DOHH2 (cell line): ENCODE measurements at regions not wholly inside any gene's neighbourhood (a gene's known extent, or its start where the extent isn't known, plus 50 kb on each side); places are given as distances from the start of the nearest gene placed in this dataset.

ENCODE experiments used
- H3F3A ChIP-seq: fragments of 200-600 bp; sonication (generic), shearing (Covaris generic); 2 replicates; pipeline ENCODE4 v1.6.0; 2016; ENCODE audit warnings: antibody characterized with exemption, mild to moderate bottlenecking; ENCODE audit not compliant: control insufficient read depth, insufficient read depth
- H3K27ac ChIP-seq: fragments of 200-600 bp; sonication (generic); 2 replicates; pipeline ENCODE4 v1.5.1; 2014; ENCODE audit warnings: low read depth, mild to moderate bottlenecking, low read length, moderate library complexity
- H3K27me3 ChIP-seq: fragments of 200-600 bp; sonication (generic); 2 replicates; pipeline ENCODE4 v1.6.1; 2014; ENCODE audit warnings: mild to moderate bottlenecking, low read length, mixed read lengths; ENCODE audit not compliant: control insufficient read depth
- H3K36me3 ChIP-seq: fragments of 200-600 bp; sonication (generic); 2 replicates; pipeline ENCODE4 v1.6.1; 2014; ENCODE audit warnings: mild to moderate bottlenecking, low read length, moderate library complexity, mixed read lengths; ENCODE audit not compliant: control insufficient read depth
- H3K4me1 ChIP-seq: fragments of 200-600 bp; sonication (generic); 2 replicates; pipeline ENCODE4 v1.6.1; 2014; ENCODE audit warnings: mild to moderate bottlenecking, low read length, mixed read lengths; ENCODE audit not compliant: control insufficient read depth
- H3K4me2 ChIP-seq: fragments of 200-600 bp; sonication (generic); 2 replicates; pipeline ENCODE4 v1.6.0; 2014; ENCODE audit warnings: mild to moderate bottlenecking, low read length, moderate library complexity
- H3K4me3 ChIP-seq: fragments of 200-600 bp; sonication (generic); 2 replicates; pipeline ENCODE4 v1.5.1; 2014; ENCODE audit warnings: mild to moderate bottlenecking, low read length, mixed read lengths
- H3K79me2 ChIP-seq: fragments of 200-600 bp; sonication (generic); 2 replicates; pipeline ENCODE4 v1.6.1; 2014; ENCODE audit warnings: mild to moderate bottlenecking, low read length, mixed read lengths; ENCODE audit not compliant: control insufficient read depth
- H3K9me2 ChIP-seq: fragments of 200-600 bp; sonication (generic); replicated peaks from 2 replicates; pipeline ENCODE4 v1.6.1; 2014; ENCODE audit warnings: mild to moderate bottlenecking, low read length, mixed read lengths; ENCODE audit not compliant: control insufficient read depth
- H3K9me3 ChIP-seq: fragments of 200-600 bp; sonication (generic); 2 replicates; pipeline ENCODE4 v1.6.1; 2014; ENCODE audit warnings: antibody characterized with exemption, low read length, mixed read lengths; ENCODE audit not compliant: control insufficient read depth, insufficient read depth
- H4K20me1 ChIP-seq: fragments of 200-600 bp; sonication (generic); 2 replicates; pipeline ENCODE4 v1.6.0; 2014; ENCODE audit warnings: low read depth, mild to moderate bottlenecking, antibody characterized with exemption, low read length, moderate library complexity; ENCODE audit not compliant: control insufficient read depth, insufficient read depth
- CTCF ChIP-seq: fragments of 200-600 bp; sonication (generic); IDR thresholded peaks from one replicate; pipeline ENCODE4 v1.5.1; 2014; ENCODE audit warnings: antibody characterized with exemption, mild to moderate bottlenecking, low read depth, low read length; ENCODE audit not compliant: poor library complexity, severe bottlenecking
- EZH2phosphoT487 ChIP-seq: fragments of 200-600 bp; sonication (generic); IDR thresholded peaks from 2 replicates; pipeline ENCODE4 v1.6.1; 2017; ENCODE audit warnings: borderline replicate concordance, mild to moderate bottlenecking, antibody characterized with exemption, low read length, moderate library complexity, mixed read lengths

- Histone ChIP-seq H3K4me3 (no peak overlapping the region), H3K36me3 (no peaks in the 10 kb centered on the region), H3K27ac (no peak overlapping the region), H3F3A (no peaks in the 10 kb centered on the region), H3K27me3 (no peaks in the 10 kb centered on the region), H3K79me2 (no peaks in the 10 kb centered on the region), H3K4me2 (no peak overlapping the region), H3K9me2 (no peaks in the 10 kb centered on the region), H3K4me1 (no peaks in the 10 kb centered on the region), H4K20me1 (no peaks in the 10 kb centered on the region), H3K9me3 (no peaks in the 10 kb centered on the region)
- no peak for TF ChIP-seq CTCF
- no peak for TF ChIP-seq EZH2phosphoT487
Measured at GRCh38 chr16:51698647-51699046, 547.6 kb upstream of the SALL1 start.

GRCh38 chr16:51697454-51697853, 546.4 kb upstream of the SALL1 start:
- Histone ChIP-seq H4K20me1 (no peaks in the 10 kb centered on the region), H3K79me2 (no peaks in the 10 kb centered on the region), H3K9me2 (no peaks in the 10 kb centered on the region), H3K9me3 (no peaks in the 10 kb centered on the region), H3K27ac (no peak overlapping the region), H3K27me3 (no peaks in the 10 kb centered on the region), H3F3A (no peaks in the 10 kb centered on the region), H3K4me2 (no peak overlapping the region), H3K36me3 (no peaks in the 10 kb centered on the region), H3K4me1 (no peaks in the 10 kb centered on the region), H3K4me3 (no peak overlapping the region)
- TF ChIP-seq CTCF, result no peak
- no peak for TF ChIP-seq EZH2phosphoT487

GRCh38 chr16:51696376-51696775, 545.3 kb upstream of the SALL1 start:
- Histone ChIP-seq H3F3A (no peaks in the 10 kb centered on the region), H3K4me2 (no peak overlapping the region), H4K20me1 (no peaks in the 10 kb centered on the region), H3K4me3 (no peak overlapping the region), H3K9me2 (no peaks in the 10 kb centered on the region), H3K36me3 (no peaks in the 10 kb centered on the region), H3K4me1 (no peaks in the 10 kb centered on the region), H3K9me3 (no peaks in the 10 kb centered on the region), H3K79me2 (no peaks in the 10 kb centered on the region), H3K27ac (no peak overlapping the region), H3K27me3 (no peaks in the 10 kb centered on the region)
- TF ChIP-seq EZH2phosphoT487 (no peak), CTCF (no peak)

- Histone ChIP-seq H3K4me1 (no peaks in the 10 kb centered on the region), H3F3A (no peaks in the 10 kb centered on the region)
Measured at GRCh38 chr16:51691109-51691508, 540.0 kb upstream of the SALL1 start.

More at GRCh38 chr16:51691109-51691508, 540.0 kb upstream of the SALL1 start:
- Histone ChIP-seq H4K20me1 (no peaks in the 10 kb centered on the region), H3K4me2 (no peak overlapping the region), H3K27ac (no peak overlapping the region), H3K27me3 (no peaks in the 10 kb centered on the region), H3K79me2 (no peaks in the 10 kb centered on the region), H3K4me3 (no peak overlapping the region), H3K9me3 (no peaks in the 10 kb centered on the region), H3K36me3 (no peaks in the 10 kb centered on the region), H3K9me2 (no peaks in the 10 kb centered on the region)
- TF ChIP-seq CTCF (no peak), EZH2phosphoT487 (no peak)
